GM23338 (cell line): ENCODE measurements at regions not wholly inside any gene's neighbourhood (a gene's known extent, or its start where the extent isn't known, plus 50 kb on each side); places are given as distances from the start of the nearest gene placed in this dataset.

Source experiments
- ATAC-seq: fragments of 200-7000 bp; cut with Tn5 transposase; 3 replicates; pipeline ENCODE4 v1.9.1; 2020
- DNase-seq: peaks from one replicate; pipeline ENCODE4 v3.0.0-alpha.2; 2015; ENCODE audit warnings: low spot score
- H2AFZ ChIP-seq: fragments of 200-600 bp; sonication (generic); 2 replicates; pipeline ENCODE4 v1.8.0; 2016; ENCODE audit warnings: antibody characterized with exemption, mild to moderate bottlenecking, moderate library complexity
- H3F3A ChIP-seq: fragments of 200-600 bp; sonication (generic); replicated peaks from 2 replicates; pipeline ENCODE4 v1.8.0; 2017; ENCODE audit warnings: antibody characterized with exemption, mixed run types, low read depth
- H3K27ac ChIP-seq: fragments of 200-600 bp; sonication (generic); 2 replicates; pipeline ENCODE4 v1.6.1; 2016; ENCODE audit warnings: low read depth
- H3K27me3 ChIP-seq: fragments of 200-600 bp; sonication (generic); 2 replicates; pipeline ENCODE4 v1.8.0; 2016; ENCODE audit warnings: mild to moderate bottlenecking, mixed run types, moderate library complexity; ENCODE audit not compliant: insufficient read depth
- H3K36me3 ChIP-seq: fragments of 200-600 bp; sonication (generic); 2 replicates; pipeline ENCODE4 v1.8.0; 2016; ENCODE audit warnings: mild to moderate bottlenecking; ENCODE audit not compliant: insufficient read depth
- H3K4me1 ChIP-seq: fragments of 200-600 bp; sonication (generic); 2 replicates; pipeline ENCODE4 v1.8.0; 2016; ENCODE audit warnings: mild to moderate bottlenecking, moderate library complexity; ENCODE audit not compliant: insufficient read depth
- H3K4me2 ChIP-seq: fragments of 200-600 bp; sonication (generic); 2 replicates; pipeline ENCODE4 v1.7.1; 2017; ENCODE audit warnings: mixed run types
- H3K4me3 ChIP-seq: fragments of 200-600 bp; sonication (generic); 2 replicates; pipeline ENCODE4 v1.6.1; 2016; ENCODE audit warnings: mixed run types
- H3K79me2 ChIP-seq: fragments of 200-600 bp; sonication (generic); replicated peaks from 2 replicates; pipeline ENCODE4 v1.8.0; 2017; ENCODE audit warnings: mild to moderate bottlenecking; ENCODE audit not compliant: insufficient read depth
- H3K9me2 ChIP-seq: fragments of 200-600 bp; sonication (generic); 2 replicates; pipeline ENCODE4 v1.8.0; 2017; ENCODE audit not compliant: insufficient read depth
- H4K20me1 ChIP-seq: fragments of 200-600 bp; sonication (generic); replicated peaks from 2 replicates; pipeline ENCODE4 v1.8.0; 2017; ENCODE audit warnings: mild to moderate bottlenecking; ENCODE audit not compliant: insufficient read depth
- H3K27ac Mint-ChIP-seq: 2 replicates; pipeline ENCODE4 v1.8.0; 2020; ENCODE audit warnings: inconsistent platforms, mild to moderate bottlenecking, moderate library complexity, mixed read lengths
- H3K27me3 Mint-ChIP-seq: 3 replicates; pipeline ENCODE4 v1.8.0; 2022; ENCODE audit warnings: low read depth, mild to moderate bottlenecking, moderate library complexity, mixed read lengths, inconsistent platforms; ENCODE audit not compliant: insufficient read depth, poor library complexity
- H3K36me3 Mint-ChIP-seq: 3 replicates; pipeline ENCODE4 v1.8.0; 2021; ENCODE audit warnings: low read depth, mild to moderate bottlenecking, inconsistent platforms, moderate library complexity, mixed read lengths
- H3K4me1 Mint-ChIP-seq: 3 replicates; pipeline ENCODE4 v1.8.0; 2020; ENCODE audit warnings: mild to moderate bottlenecking, inconsistent platforms, mixed read lengths
- H3K4me3 Mint-ChIP-seq: 3 replicates; pipeline ENCODE4 v1.8.0; 2021; ENCODE audit warnings: moderate library complexity, mild to moderate bottlenecking, inconsistent platforms, mixed read lengths
- H3K9me3 Mint-ChIP-seq: 3 replicates; pipeline ENCODE4 v1.8.0; 2020; ENCODE audit warnings: moderate library complexity, mild to moderate bottlenecking, inconsistent platforms, mixed read lengths
- CREB1 ChIP-seq: fragments of 250-450 bp; sonication (Bioruptor Pico); IDR thresholded peaks from 2 replicates; pipeline ENCODE4 v1.5.0; 2020; ENCODE audit warnings: low read depth, mild to moderate bottlenecking, moderate library complexity
- CTCF ChIP-seq, 2 experiments: fragments of 200-600 bp in 1 of 2; sonication (generic) in 1 of 2; conservative IDR thresholded peaks; 2 replicates each; pipeline versions ENCODE4 v1.5.1 to v1.6.1; 2016 to 2017; ENCODE audit warnings: antibody characterized with exemption in 2 of 2, low read depth in 2 of 2, mild to moderate bottlenecking in 2 of 2, moderate library complexity in 1 of 2
- ETS1 ChIP-seq: IDR thresholded peaks from 2 replicates; pipeline ENCODE4 v1.6.1; 2016; ENCODE audit warnings: antibody characterized with exemption
- EZH2 ChIP-seq: fragments of 200-600 bp; sonication (generic); IDR thresholded peaks from one replicate; pipeline ENCODE4 v1.8.0; 2017; ENCODE audit warnings: antibody characterized with exemption, mild to moderate bottlenecking, low read depth; ENCODE audit not compliant: unreplicated experiment
- EZH2phosphoT487 ChIP-seq: fragments of 200-600 bp; sonication (generic); IDR thresholded peaks from one replicate; pipeline ENCODE4 v1.8.1; 2018; ENCODE audit warnings: antibody characterized with exemption; ENCODE audit not compliant: unreplicated experiment
- JUNB ChIP-seq: IDR thresholded peaks from one replicate; pipeline ENCODE4 v1.6.1; 2016; ENCODE audit warnings: antibody characterized with exemption; ENCODE audit not compliant: unreplicated experiment
- NANOG ChIP-seq: IDR thresholded peaks from 2 replicates; pipeline ENCODE4 v1.6.1; 2016; ENCODE audit warnings: antibody characterized with exemption, borderline replicate concordance
- REST ChIP-seq: IDR thresholded peaks from one replicate; pipeline ENCODE4 v1.6.1; 2018; ENCODE audit warnings: antibody characterized with exemption; ENCODE audit not compliant: unreplicated experiment
- ZNF114 ChIP-seq: fragments of 250-450 bp; sonication (Bioruptor Pico); IDR thresholded peaks from 2 replicates; pipeline ENCODE4 v1.5.0; 2020; ENCODE audit warnings: mild to moderate bottlenecking, moderate library complexity
- ZNF331 ChIP-seq: fragments of 250-450 bp; sonication (Bioruptor Pico); IDR thresholded peaks from 2 replicates; pipeline ENCODE4 v1.5.0; 2020; ENCODE audit warnings: low read depth, mild to moderate bottlenecking, moderate library complexity

- Mint-ChIP-seq H3K9me3 (peaks cover 11% of the 10 kb centered on the region; the same call in 2 of the 3 replicates), H3K36me3 (peaks cover 9% of the 10 kb centered on the region; the same call in 1 of the 3 replicates), H3K27ac (no peak overlapping the region), H3K4me3 (no peak overlapping the region), H3K4me1 (peaks cover 8% of the 10 kb centered on the region), H3K27me3 (no peaks in the 10 kb centered on the region)
- DNase-seq, result no peak
- Histone ChIP-seq H3K27ac (no peak overlapping the region), H3F3A (no peaks in the 10 kb centered on the region), H3K4me3 (no peak overlapping the region), H2AFZ (no peak overlapping the region), H3K4me2 (no peak overlapping the region), H3K27me3 (no peaks in the 10 kb centered on the region), H4K20me1 (no peaks in the 10 kb centered on the region), H3K79me2 (no peaks in the 10 kb centered on the region), H3K4me1 (peaks cover 1% of the 10 kb centered on the region), H3K36me3 (no peaks in the 10 kb centered on the region), H3K9me2 (no peaks in the 10 kb centered on the region)
- TF ChIP-seq EZH2phosphoT487 (no peak), ZNF331 (CRISPR knock-in tag) (no peak), EZH2 (no peak)
- ATAC-seq, result peak; percentile 25; the same call in 1 of the 3 replicates
These were observed 686.9 kb upstream of the MAP3K7 start for GRCh38 chr6:91273729-91274128.

GRCh38 chr6:91271807-91272206, 684.9 kb upstream of the MAP3K7 start:
- ATAC-seq, result no peak
- H3F3A ChIP-seq, result no peaks in the 10 kb centered on the region
- Mint-ChIP-seq H3K36me3 (peaks cover 9% of the 10 kb centered on the region; the same call in 1 of the 3 replicates), H3K9me3 (peaks cover 11% of the 10 kb centered on the region; the same call in 2 of the 3 replicates), H3K27me3 (no peaks in the 10 kb centered on the region), H3K27ac (no peak overlapping the region), H3K4me3 (no peak overlapping the region), H3K4me1 (peaks cover 6% of the 10 kb centered on the region; the same call in 2 of the 3 replicates)
- H3K27ac ChIP-seq, result no peak overlapping the region
- no peak overlapping the region for H3K4me2 ChIP-seq
- DNase-seq, result no peak
- H3K9me2 ChIP-seq, result no peaks in the 10 kb centered on the region
- TF ChIP-seq ETS1, result no peak
- no peak for TF ChIP-seq CTCF (conservative IDR thresholded peaks at IDR 0.05; ENCODE audit: low read depth in 2 of 2)
- TF ChIP-seq CREB1 (CRISPR knock-in tag), result no peak
- TF ChIP-seq ZNF114 (CRISPR knock-in tag), result no peak
- no peak for TF ChIP-seq REST
- no peak for TF ChIP-seq ZNF331 (CRISPR knock-in tag)
- TF ChIP-seq JUNB, result no peak
- TF ChIP-seq NANOG, result no peak
- no peak for TF ChIP-seq EZH2phosphoT487
- no peak for TF ChIP-seq EZH2
- H3K79me2 ChIP-seq, result no peaks in the 10 kb centered on the region
- no peaks in the 10 kb centered on the region for H4K20me1 ChIP-seq
- no peaks in the 10 kb centered on the region for H3K36me3 ChIP-seq
- no peak overlapping the region for H2AFZ ChIP-seq
- no peak overlapping the region for H3K4me3 ChIP-seq
- H3K27me3 ChIP-seq, result no peaks in the 10 kb centered on the region
- no peaks in the 10 kb centered on the region for H3K4me1 ChIP-seq
